K562 (cell line): ENCODE measurements at regions not wholly inside any gene's neighbourhood (a gene's known extent, or its start where the extent isn't known, plus 50 kb on each side); places are given as distances from the start of the nearest gene placed in this dataset.

Experiments
- ATAC-seq: fragments of 200-7000 bp; cut with Tn5 transposase; 3 replicates; pipeline ENCODE4 v1.9.1; 2020; ENCODE audit warnings: moderate library complexity
- BruUV-seq: library from RNA; stranded (reverse); fragments of 400-500 nt; replicated peaks from 2 replicates; lab custom pipeline; 2021; lab: Mats Ljungman, UMichigan
- CTCF ChIA-PET: fragments of 300-600 bp; formaldehyde crosslinking; extraction: SDS; loops from one replicate; lab custom pipeline; 2021; ENCODE audit warnings: low intra/inter-chr PET ratio; lab: Yijun Ruan, JAX
- POLR2A ChIA-PET: fragments of 300-600, 350-650 bp; sonication (Branson Sonifier 250); formaldehyde crosslinking; extraction: SDS; loops from one replicate; lab custom pipeline; 2021; ENCODE audit warnings: antibody characterized with exemption, inconsistent platforms; lab: Yijun Ruan, JAX
- DNase-seq, 4 experiments: peaks; one replicate each; pipeline versions ENCODE4 v3.0.0 to v3.0.0-alpha.2; 2011 to 2018; ENCODE audit warnings: low spot score in 3 of 4, mixed read lengths in 3 of 4; ENCODE audit errors: extremely low read depth in 1 of 4
- FAIRE-seq: peaks from 2 replicates; lab custom pipeline; 2011; peaks lifted over from hg19 to GRCh38; lab: Jason Lieb, UNC
- H2AFZ ChIP-seq: 2 replicates; pipeline ENCODE4 v1.6.0; 2011; ENCODE audit warnings: low read depth, low read length, control low read depth, inconsistent platforms
- H3K27ac ChIP-seq: fragments of 200-600 bp; 3 replicates; pipeline ENCODE4 v1.8.0; 2011; ENCODE audit warnings: low read depth, mild to moderate bottlenecking, control low read depth, inconsistent platforms, low read length, moderate library complexity, mixed read lengths; ENCODE audit errors: extremely low read depth
- H3K27me3 ChIP-seq, 2 experiments: fragments of 300-600 bp in 1 of 2; 2 replicates in 1 of 2; 3 replicates in 1 of 2; pipeline versions ENCODE4 v1.6.0 to v1.8.0; 2011; ENCODE audit warnings: inconsistent platforms in 2 of 2, low read length in 2 of 2, mild to moderate bottlenecking in 1 of 2, mixed read lengths in 1 of 2, moderate library complexity in 1 of 2; ENCODE audit not compliant: control insufficient read depth in 2 of 2, insufficient read depth in 2 of 2
- H3K36me3 ChIP-seq: fragments of 300-600 bp; 3 replicates; pipeline ENCODE4 v1.8.0; 2011; ENCODE audit warnings: mild to moderate bottlenecking, low read length, inconsistent platforms; ENCODE audit not compliant: control insufficient read depth, insufficient read depth
- H3K4me1 ChIP-seq, 2 experiments: fragments of 200-600 bp in 1 of 2; replicated peaks in 1 of 2; 2 replicates in 1 of 2; 3 replicates in 1 of 2; pipeline versions ENCODE4 v1.5.1 to v1.8.0; 2011; ENCODE audit warnings: inconsistent platforms in 2 of 2, low read length in 2 of 2, mild to moderate bottlenecking in 1 of 2, mixed read lengths in 1 of 2, moderate library complexity in 1 of 2; ENCODE audit not compliant: control insufficient read depth in 2 of 2, insufficient read depth in 2 of 2
- H3K4me2 ChIP-seq: 2 replicates; pipeline ENCODE4 v1.6.1; 2011; ENCODE audit warnings: low read length, control low read depth, inconsistent platforms, mixed read lengths; ENCODE audit not compliant: insufficient read depth
- H3K4me3 ChIP-seq: fragments of 200-600 bp; sonication (generic), shearing (Covaris generic); 2 replicates; pipeline ENCODE4 v1.5.1; 2016; ENCODE audit warnings: control low read depth, inconsistent platforms
- H3K79me2 ChIP-seq: fragments of 200-600 bp; 3 replicates; pipeline ENCODE4 v1.8.0; 2011; ENCODE audit warnings: low read length, inconsistent platforms; ENCODE audit not compliant: control insufficient read depth, insufficient read depth
- H3K9ac ChIP-seq, 2 experiments: 2 replicates each; pipeline versions ENCODE4 v1.6.0 to v1.6.1; 2011; ENCODE audit warnings: low read depth in 2 of 2, low read length in 2 of 2, control low read depth in 1 of 2, inconsistent platforms in 1 of 2, mild to moderate bottlenecking in 1 of 2, mixed read lengths in 1 of 2; ENCODE audit not compliant: insufficient read depth in 1 of 2
- H3K9me1 ChIP-seq: one replicate; pipeline ENCODE4 v1.6.0; 2011; ENCODE audit warnings: inconsistent platforms, mild to moderate bottlenecking, low read length, moderate library complexity; ENCODE audit not compliant: control insufficient read depth, insufficient read depth
- H3K9me3 ChIP-seq: replicated peaks from 2 replicates; pipeline ENCODE4 v1.5.1; 2011; ENCODE audit warnings: low read depth, low read length, inconsistent platforms; ENCODE audit not compliant: control insufficient read depth, insufficient read depth
- H4K20me1 ChIP-seq: replicated peaks from 2 replicates; pipeline ENCODE4 v1.6.1; 2011; ENCODE audit warnings: low read length, inconsistent platforms, mixed read lengths; ENCODE audit not compliant: control insufficient read depth, insufficient read depth
- CBX1 ChIP-seq: sonication (generic); IDR thresholded peaks from 2 replicates; pipeline ENCODE4 v1.6.1; 2016; ENCODE audit warnings: antibody characterized with exemption, low read depth, mild to moderate bottlenecking
- CLOCK ChIP-seq: fragments of 250-450 bp; sonication (Bioruptor Pico); IDR thresholded peaks from 2 replicates; pipeline ENCODE4 v1.4.0; 2020; ENCODE audit warnings: mild to moderate bottlenecking, moderate library complexity, borderline replicate concordance
- MAFF ChIP-seq: IDR thresholded peaks from 2 replicates; pipeline ENCODE4 v1.6.1; 2012; ENCODE audit warnings: low read length, improper control_type of control experiment
- ZNF277 ChIP-seq: fragments of 250-450 bp; sonication (Bioruptor Pico); IDR thresholded peaks from 2 replicates; pipeline ENCODE4 v1.8.0; 2022; ENCODE audit warnings: inconsistent platforms, mild to moderate bottlenecking, moderate library complexity, borderline replicate concordance
- WGBS: fragments of 100-300 bp; shearing (Covaris generic); methylation state at CpG from one replicate; pipeline ENCODE4 v1.1.6; 2016; ENCODE audit warnings: low coverage, mixed read lengths; ENCODE audit not compliant: insufficient coverage; ENCODE audit errors: missing lambda C conversion rate; 5-methylcytosine and 5-hydroxymethylcytosine counted together
- in situ Hi-C: fragments of 300-500 bp; cut with MboI; formaldehyde crosslinking; loops from 4 replicates; pipeline ENCODE4 v1.15.0; 2018; ENCODE audit warnings: inconsistent platforms, mixed read lengths
- intact Hi-C: fragments of 100-400 bp; cut with micrococcal nuclease; formaldehyde crosslinking; loops from 2 replicates; pipeline ENCODE4 v1.14.2; 2022

- H3K4me1 ChIP-seq = no peaks in the 10 kb centered on the region
- in situ Hi-C loops = no loop called here
- H2AFZ ChIP-seq = no peak overlapping the region
- ATAC-seq = no peak
- no peak overlapping the region for H3K4me3 ChIP-seq
- no TSS peak for BruUV-seq
- intact Hi-C loops = no loop called here
- peaks cover 0 to 24% of the 10 kb centered on the region in 2 experiments; a peak in 2 of 5 replicates for H3K27me3 ChIP-seq
- no peak overlapping the region for H3K9ac ChIP-seq
- WGBS = 4% methylated on average over 2 of the region's 2 CpGs
- FAIRE-seq = no peak
- no peaks in the 10 kb centered on the region for H3K9me1 ChIP-seq
- H3K79me2 ChIP-seq = no peaks in the 10 kb centered on the region
- H3K4me2 ChIP-seq = no peak overlapping the region
- H3K9me3 ChIP-seq = no peaks in the 10 kb centered on the region
- POLR2A ChIA-PET = no interaction called here
- no peak for TF ChIP-seq ZNF277 (CRISPR knock-in tag)
- TF ChIP-seq, all 486 proteins: peak for 0
- DNase-seq = no peak
- H3K36me3 ChIP-seq = no peaks in the 10 kb centered on the region
- H3K27ac ChIP-seq = no peak overlapping the region
- CTCF ChIA-PET = no interaction called here
- no peaks in the 10 kb centered on the region; the same call in 1 of the 2 replicates for H4K20me1 ChIP-seq
Measured at GRCh38 chr2:16246281-16246850, 306.0 kb downstream of the MYCN start.

- ATAC-seq = no peak
- POLR2A ChIA-PET = no interaction called here
- FAIRE-seq = no peak
- TF ChIP-seq CBX1 (no peak), CLOCK (CRISPR knock-in tag) (no peak), MAFF (no peak)
Measured at GRCh38 chr2:16245481-16246054, 305.2 kb downstream of the MYCN start.

More at GRCh38 chr2:16245481-16246054, 305.2 kb downstream of the MYCN start:
- DNase-seq = no peak
- no TSS peak for BruUV-seq
- WGBS = 0% methylated on average over 5 of the region's 5 CpGs
- Histone ChIP-seq H2AFZ (no peak overlapping the region), H3K9me3 (no peaks in the 10 kb centered on the region), H3K9ac (no peak overlapping the region), H3K9me1 (no peaks in the 10 kb centered on the region), H3K4me2 (no peak overlapping the region), H3K4me3 (no peak overlapping the region), H4K20me1 (no peaks in the 10 kb centered on the region; the same call in 1 of the 2 replicates), H3K36me3 (no peaks in the 10 kb centered on the region), H3K4me1 (no peaks in the 10 kb centered on the region), H3K79me2 (no peaks in the 10 kb centered on the region), H3K27ac (no peak overlapping the region), H3K27me3 (peaks cover 0 to 21% of the 10 kb centered on the region in 2 experiments; a peak in 2 of 5 replicates)
- CTCF ChIA-PET = interaction anchor here (0.7 kb wide), 1 partner anchor 527 kb away, joined by 3 read pairs; no protein-coding TSS in a partner anchor
- in situ Hi-C loops = no loop called here
- intact Hi-C loops = no loop called here
